HAP-1 (cell line): ENCODE measurements at regions not wholly inside any gene's neighbourhood (a gene's known extent, or its start where the extent isn't known, plus 50 kb on each side); places are given as distances from the start of the nearest gene placed in this dataset.

Source experiments
- DNase-seq, 2 experiments: peaks; one replicate each; pipeline ENCODE4 v3.0.0-alpha.2; 2016 to 2020; ENCODE audit warnings: low spot score in 2 of 2
- H3K27me3 ChIP-seq: fragments of 250-450 bp; sonication (Bioruptor Pico); 2 replicates; pipeline ENCODE4 v1.5.1; 2020; ENCODE audit warnings: low read depth, mild to moderate bottlenecking, moderate library complexity
- H3K36me3 ChIP-seq: fragments of 250-450 bp; sonication (Bioruptor Pico); replicated peaks from 2 replicates; pipeline ENCODE4 v1.5.1; 2020; ENCODE audit warnings: mild to moderate bottlenecking
- H3K4me1 ChIP-seq: fragments of 250-450 bp; sonication (Bioruptor Pico); 2 replicates; pipeline ENCODE4 v1.5.1; 2020; ENCODE audit warnings: mild to moderate bottlenecking
- H3K4me3 ChIP-seq: fragments of 250-450 bp; sonication (Bioruptor Pico); 2 replicates; pipeline ENCODE4 v1.5.1; 2020; ENCODE audit warnings: mild to moderate bottlenecking, moderate library complexity
- H3K9me3 ChIP-seq: fragments of 250-450 bp; sonication (Bioruptor Pico); 2 replicates; pipeline ENCODE4 v1.5.1; 2020; ENCODE audit warnings: mild to moderate bottlenecking, moderate library complexity
- in situ Hi-C: fragments of 300-500 bp; cut with MboI; formaldehyde crosslinking; loops from 3 replicates; pipeline ENCODE4 v1.14.3; 2020; ENCODE audit warnings: low sequenced_read_pairs, inconsistent platforms, mixed read lengths

DNA sequence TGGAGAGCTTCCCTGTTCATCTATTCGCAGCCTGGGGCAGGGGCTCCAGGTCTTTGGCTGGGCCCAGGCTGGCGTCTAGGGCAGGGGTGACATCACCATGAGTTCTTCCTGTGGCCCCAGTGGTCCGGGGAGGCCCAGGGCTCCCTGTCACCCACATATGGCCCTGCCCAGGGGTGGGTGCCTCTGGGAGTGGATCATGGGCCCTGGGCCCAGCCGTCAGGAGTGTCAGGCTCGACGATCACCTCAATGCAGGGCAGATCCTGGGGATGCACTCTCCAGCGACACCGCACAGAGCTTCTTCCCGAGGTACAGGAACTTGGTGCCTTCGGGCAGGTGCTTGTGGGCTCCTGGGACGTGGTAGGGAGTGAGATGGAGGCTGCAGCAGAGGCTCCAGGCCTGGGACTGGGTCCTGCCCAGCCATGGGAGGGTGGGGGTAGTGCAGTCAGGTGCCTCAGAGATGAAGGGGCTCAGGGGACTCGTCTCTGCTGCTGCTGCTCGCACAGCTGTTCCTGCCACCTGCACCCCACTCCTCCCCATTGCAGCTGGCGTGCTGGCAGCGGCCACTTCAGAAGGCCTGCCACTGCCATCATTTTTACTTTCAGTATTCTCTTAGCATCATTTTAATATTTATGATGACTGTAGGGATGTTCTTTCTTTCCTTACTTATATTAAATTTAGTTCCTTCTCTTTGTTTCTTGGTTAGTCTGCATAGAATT is 196.0 kb upstream of the VRK2 start:
- Histone ChIP-seq H3K27me3 (no peaks in the 10 kb centered on the region), H3K9me3 (no peaks in the 10 kb centered on the region), H3K4me1 (no peaks in the 10 kb centered on the region), H3K4me3 (no peak overlapping the region), H3K36me3 (no peaks in the 10 kb centered on the region)
- in situ Hi-C loops, result no loop called here
- no peak for DNase-seq

DNA sequence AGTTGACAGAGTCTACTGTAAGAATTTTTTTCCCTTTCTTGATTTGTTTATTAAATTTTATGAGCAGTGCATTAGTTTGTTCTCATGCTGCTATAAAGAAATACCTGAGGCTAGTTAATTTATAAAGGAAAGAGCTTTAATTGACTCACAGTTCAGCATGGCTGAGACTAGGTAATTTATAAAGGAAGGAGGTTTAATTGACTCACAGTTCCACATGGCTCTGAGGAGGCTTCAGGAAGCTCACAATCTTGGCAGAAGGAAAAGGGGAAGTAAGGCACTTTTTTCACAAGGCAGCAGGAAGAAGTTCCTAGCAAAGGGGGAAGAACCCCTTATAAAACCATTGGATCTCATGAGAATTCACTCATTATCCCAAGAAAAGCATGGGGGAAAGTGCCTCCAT is 191.4 kb upstream of the VRK2 start:
- no peak overlapping the region for H3K4me3 ChIP-seq
- no peaks in the 10 kb centered on the region for H3K4me1 ChIP-seq
- H3K36me3 ChIP-seq, result no peaks in the 10 kb centered on the region
- H3K9me3 ChIP-seq, result no peaks in the 10 kb centered on the region
- H3K27me3 ChIP-seq, result no peaks in the 10 kb centered on the region
- in situ Hi-C loops, result no loop called here
- no peak for DNase-seq

DNA sequence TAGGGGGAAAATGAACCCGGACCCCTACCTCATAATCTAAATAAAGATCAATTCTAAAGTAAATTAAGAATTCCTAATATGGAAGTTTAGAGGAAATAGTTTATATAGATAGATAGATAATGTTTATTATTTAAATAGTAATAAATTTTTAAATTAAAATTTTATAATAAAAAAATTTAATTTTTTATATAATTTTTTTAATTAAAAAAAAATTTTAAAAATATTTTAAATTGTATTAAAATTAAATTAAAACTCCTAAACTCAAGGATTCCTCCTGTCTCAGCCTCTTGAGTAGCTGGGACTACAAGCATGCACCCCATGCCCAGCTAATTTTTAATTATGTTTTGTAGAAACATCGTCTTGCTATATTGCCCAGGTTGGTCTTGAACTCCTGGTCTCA is 186.9 kb upstream of the VRK2 start:
- in situ Hi-C loops, result no loop called here
- no peaks in the 10 kb centered on the region for H3K9me3 ChIP-seq
- peaks cover 19% of the 10 kb centered on the region for H3K4me1 ChIP-seq
- H3K4me3 ChIP-seq, result no peak overlapping the region
- no peaks in the 10 kb centered on the region for H3K27me3 ChIP-seq
- no peak for DNase-seq
- H3K36me3 ChIP-seq, result no peaks in the 10 kb centered on the region

DNA sequence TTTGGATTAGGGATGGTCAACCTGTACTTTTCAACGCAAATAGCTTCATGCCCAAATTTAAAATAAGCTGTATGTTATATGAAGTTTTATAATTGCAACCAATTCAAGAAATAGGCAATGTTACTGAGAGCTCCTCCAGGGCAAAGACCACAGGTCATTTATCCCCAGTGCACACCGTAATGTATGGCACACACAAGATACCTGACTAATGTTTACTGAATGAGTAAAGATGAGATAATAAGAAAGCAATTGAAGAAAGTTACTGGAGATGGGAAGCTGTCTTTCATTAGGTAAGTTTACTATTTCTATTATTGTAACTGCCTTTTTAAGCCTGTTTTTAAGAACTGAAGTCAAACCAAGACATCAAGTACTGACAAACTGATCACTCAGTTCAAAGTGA is 184.5 kb upstream of the VRK2 start:
- H3K36me3 ChIP-seq, result no peaks in the 10 kb centered on the region
- no peaks in the 10 kb centered on the region for H3K27me3 ChIP-seq
- in situ Hi-C loops, result no loop called here
- DNase-seq, result no peak
- H3K4me3 ChIP-seq, result no peak overlapping the region
- H3K9me3 ChIP-seq, result no peaks in the 10 kb centered on the region
- peaks cover 19% of the 10 kb centered on the region for H3K4me1 ChIP-seq

DNA sequence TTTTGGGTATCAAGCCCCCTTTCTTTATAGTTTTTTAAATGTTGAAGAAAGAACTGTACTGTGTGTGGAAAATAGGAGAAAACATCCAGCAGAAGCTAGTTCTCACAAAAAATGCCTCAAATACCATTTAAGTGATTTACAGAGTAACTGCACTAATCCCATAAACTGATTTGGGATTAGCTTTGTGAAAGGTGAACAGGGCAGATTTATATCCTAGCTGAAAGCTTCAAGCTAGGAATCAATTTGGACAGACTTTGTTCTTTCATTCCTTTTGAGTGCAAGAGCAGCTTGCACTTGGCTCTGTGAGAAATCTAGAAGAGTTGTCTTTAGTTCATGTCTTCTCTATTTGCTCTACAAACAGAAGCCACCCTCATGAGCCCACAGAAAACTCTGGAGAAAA is 183.9 kb upstream of the VRK2 start:
- peak in 1 of 2 experiments; percentile 79 for DNase-seq
- H3K36me3 ChIP-seq, result no peaks in the 10 kb centered on the region
- in situ Hi-C loops, result no loop called here
- H3K4me1 ChIP-seq, result peaks cover 19% of the 10 kb centered on the region
- no peak overlapping the region for H3K4me3 ChIP-seq
- H3K27me3 ChIP-seq, result no peaks in the 10 kb centered on the region
- H3K9me3 ChIP-seq, result no peaks in the 10 kb centered on the region

DNA sequence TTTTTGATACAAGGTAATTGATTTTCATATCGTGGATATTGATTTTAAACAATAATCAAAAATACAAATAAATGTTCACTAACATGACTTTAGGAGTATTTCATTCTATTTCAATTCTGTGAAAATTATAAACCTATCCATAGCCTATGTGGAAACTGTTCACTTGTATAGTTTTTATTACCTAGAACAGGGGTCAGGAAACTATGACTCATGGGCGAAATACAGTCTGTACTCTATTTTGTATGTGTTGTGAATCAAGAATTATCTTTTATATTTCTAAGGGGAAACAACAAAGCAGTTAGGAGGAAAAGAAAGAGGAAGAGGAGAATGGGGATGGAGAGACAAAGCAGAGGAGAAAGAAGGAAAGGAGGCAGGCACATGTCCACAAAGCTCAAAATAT is 181.7 kb upstream of the VRK2 start:
- H3K4me3 ChIP-seq, result no peak overlapping the region

DNA sequence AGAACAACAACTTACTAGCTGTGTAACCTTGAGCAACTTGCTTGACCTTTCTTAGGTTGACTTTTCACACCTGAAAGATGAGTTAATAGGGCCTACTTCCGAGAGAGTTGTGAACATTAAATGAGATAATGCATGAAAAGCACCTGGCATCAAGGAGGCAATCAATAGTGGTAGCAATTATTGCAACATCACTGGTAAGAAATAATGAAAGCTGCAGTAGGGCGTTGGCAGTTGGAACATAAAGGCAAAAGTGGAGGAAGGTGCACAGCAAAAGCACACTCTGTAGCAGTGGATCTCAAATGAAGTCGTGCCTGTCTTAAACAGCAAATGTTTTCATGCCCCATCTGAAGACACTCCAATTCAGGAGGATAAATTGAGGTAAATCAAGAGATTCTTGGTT is 178.9 kb upstream of the VRK2 start:
- H3K9me3 ChIP-seq, result no peaks in the 10 kb centered on the region
- H3K27me3 ChIP-seq, result no peaks in the 10 kb centered on the region
- no peaks in the 10 kb centered on the region for H3K36me3 ChIP-seq
- DNase-seq, result no peak
- peaks cover 12% of the 10 kb centered on the region for H3K4me1 ChIP-seq
- H3K4me3 ChIP-seq, result no peak overlapping the region
- in situ Hi-C loops, result no loop called here

More for the DNA sequence above, 181.7 kb upstream of the VRK2 start:
- Histone ChIP-seq H3K4me1 (peaks cover 19% of the 10 kb centered on the region), H3K27me3 (no peaks in the 10 kb centered on the region), H3K9me3 (no peaks in the 10 kb centered on the region), H3K36me3 (no peaks in the 10 kb centered on the region)
- in situ Hi-C loops, result no loop called here
- no peak for DNase-seq

DNA sequence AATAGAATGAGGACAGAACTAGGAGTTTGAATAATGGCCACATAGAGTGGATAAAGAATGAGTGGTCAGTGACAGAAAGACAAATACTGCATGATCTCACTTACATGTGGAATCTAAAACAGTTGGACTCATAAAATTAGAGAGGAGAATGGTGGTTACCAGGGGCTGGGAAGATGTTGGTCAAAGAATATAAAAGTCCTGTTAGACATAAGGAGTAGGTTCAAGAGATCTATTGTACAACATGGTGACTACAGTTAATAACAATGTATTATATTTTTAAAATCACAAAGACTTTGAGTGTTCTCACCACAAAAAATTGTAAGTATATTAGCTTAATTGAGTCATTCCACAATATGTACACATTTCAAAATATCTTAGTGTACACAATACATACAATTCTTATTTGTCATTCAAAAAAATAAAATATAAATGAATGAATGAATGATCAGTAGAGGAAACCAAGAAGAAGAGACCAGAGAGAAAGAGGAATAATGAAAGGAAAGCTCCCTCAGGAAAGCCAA is 177.9 kb upstream of the VRK2 start:
- no peaks in the 10 kb centered on the region for H3K9me3 ChIP-seq
- H3K4me1 ChIP-seq, result peaks cover 3% of the 10 kb centered on the region
- no peaks in the 10 kb centered on the region for H3K36me3 ChIP-seq
- no peaks in the 10 kb centered on the region for H3K27me3 ChIP-seq
- H3K4me3 ChIP-seq, result no peak overlapping the region
- in situ Hi-C loops, result no loop called here
- DNase-seq, result no peak

DNA sequence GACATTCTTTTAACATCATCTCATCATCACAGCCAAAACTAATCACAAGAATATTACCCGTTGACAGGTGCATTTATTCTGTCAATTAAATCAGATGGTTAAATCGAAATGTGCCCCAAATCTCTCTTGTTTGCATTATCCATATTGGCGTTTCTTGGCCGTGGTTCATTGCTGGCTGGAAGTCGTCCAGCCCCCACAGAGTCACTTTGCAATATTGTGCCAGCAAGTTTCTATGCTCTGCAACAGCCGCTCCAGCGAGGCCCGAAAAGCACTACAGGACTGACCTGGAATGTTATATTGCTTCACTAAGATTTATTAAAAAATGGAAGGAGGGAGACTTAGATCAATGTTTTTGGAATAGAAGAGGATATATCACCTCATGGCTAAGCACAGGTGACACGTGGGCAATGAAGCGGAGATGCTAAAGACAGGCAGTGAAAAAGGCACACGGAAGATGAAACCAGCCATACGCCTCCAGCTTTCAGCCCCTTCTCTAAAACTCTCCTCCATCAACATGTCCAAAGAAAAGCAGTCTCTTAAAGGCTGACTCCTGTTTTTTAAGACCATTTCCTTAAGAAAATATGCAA is 176.8 kb upstream of the VRK2 start:
- Histone ChIP-seq H3K27me3 (no peaks in the 10 kb centered on the region), H3K36me3 (no peaks in the 10 kb centered on the region), H3K9me3 (no peaks in the 10 kb centered on the region), H3K4me3 (no peak overlapping the region), H3K4me1 (no peaks in the 10 kb centered on the region)
- in situ Hi-C loops, result no loop called here
- no peak for DNase-seq

DNA sequence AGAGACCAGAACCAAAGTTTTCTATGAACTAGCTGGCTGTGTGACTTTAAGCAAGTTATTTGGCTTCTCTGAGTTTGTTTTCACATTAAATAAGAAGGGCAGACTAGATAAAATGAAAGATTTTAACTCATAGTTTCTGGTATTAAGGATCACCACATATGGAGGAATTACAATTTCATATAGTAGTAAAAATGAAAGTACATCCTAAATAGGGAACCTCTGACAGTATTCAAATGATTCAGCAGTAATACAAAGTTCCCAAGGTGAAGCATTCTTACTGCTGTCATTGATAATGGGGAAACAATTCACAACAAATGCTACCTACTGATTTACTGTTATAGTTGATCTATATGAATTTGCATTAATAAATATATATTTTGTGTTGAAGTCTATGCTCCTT is 170.3 kb upstream of the VRK2 start:
- H3K4me1 ChIP-seq, result peaks cover 12% of the 10 kb centered on the region
- no peak for DNase-seq
- no peaks in the 10 kb centered on the region for H3K9me3 ChIP-seq
- H3K36me3 ChIP-seq, result no peaks in the 10 kb centered on the region
- in situ Hi-C loops, result no loop called here
- H3K27me3 ChIP-seq, result no peaks in the 10 kb centered on the region
- H3K4me3 ChIP-seq, result no peak overlapping the region

DNA sequence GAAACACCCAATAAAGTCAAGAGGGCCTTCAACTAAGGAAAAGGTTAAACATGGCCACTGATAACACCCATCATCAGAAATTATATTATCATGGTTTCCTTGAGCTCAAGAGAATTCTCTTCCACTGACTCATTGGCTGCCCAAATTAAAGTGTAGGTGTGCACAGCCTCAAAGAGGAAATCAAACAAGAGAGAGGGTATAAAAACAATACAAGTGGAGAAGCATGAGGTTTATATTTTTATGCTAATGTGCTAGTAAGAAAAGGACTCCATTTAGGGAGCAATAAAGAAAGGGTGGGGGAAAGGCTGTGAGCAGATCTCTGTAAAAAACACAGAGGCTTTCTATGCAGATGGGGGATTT is 168.8 kb upstream of the VRK2 start:
- peak; percentile 10 to 84 for DNase-seq
- no peaks in the 10 kb centered on the region for H3K27me3 ChIP-seq
- no peak overlapping the region for H3K4me3 ChIP-seq
- peaks cover 27% of the 10 kb centered on the region for H3K4me1 ChIP-seq
- H3K9me3 ChIP-seq, result no peaks in the 10 kb centered on the region
- H3K36me3 ChIP-seq, result no peaks in the 10 kb centered on the region
- in situ Hi-C loops, result no loop called here

DNA sequence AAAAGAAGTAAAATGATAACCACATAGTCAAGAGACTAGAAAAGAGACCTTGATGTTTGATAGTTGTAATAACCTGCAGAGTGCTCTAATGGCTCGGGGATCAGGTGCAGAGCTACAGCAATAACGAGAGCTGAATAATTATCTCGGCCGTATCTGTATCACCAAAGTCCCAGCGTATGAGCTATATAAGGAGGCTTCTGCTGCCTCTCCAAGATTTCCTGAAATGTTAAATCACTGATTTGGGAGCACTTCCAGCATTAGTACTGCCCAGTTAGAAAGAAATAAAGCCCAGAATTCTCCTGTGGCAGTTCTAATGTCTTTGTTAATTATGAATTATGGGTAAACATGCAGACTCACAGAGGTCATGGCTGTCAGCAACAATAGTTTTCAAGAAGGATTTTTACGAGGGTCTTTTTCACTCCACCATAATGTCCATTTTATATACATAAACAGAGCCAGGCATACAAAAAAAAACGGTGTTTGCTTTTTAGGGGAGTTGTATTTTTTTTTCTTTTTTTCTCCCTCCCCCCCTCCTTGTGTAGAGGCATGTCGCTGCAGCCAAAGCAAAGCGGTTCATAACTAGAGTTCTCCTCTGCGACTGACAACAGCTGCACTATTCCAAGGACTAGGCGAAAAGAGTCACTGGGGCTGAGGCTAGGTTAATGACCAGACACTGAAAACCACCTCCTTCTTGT is 168.3 kb upstream of the VRK2 start:
- peaks cover 27% of the 10 kb centered on the region for H3K4me1 ChIP-seq
- H3K4me3 ChIP-seq, result 0 out of 2 replicates have a peak overlapping the region, but pooled peaks have one; percentile 2
- in situ Hi-C loops, result no loop called here
- H3K36me3 ChIP-seq, result no peaks in the 10 kb centered on the region
- no peaks in the 10 kb centered on the region for H3K9me3 ChIP-seq
- peak in 1 of 2 experiments; percentile 44 for DNase-seq
- H3K27me3 ChIP-seq, result no peaks in the 10 kb centered on the region

DNA sequence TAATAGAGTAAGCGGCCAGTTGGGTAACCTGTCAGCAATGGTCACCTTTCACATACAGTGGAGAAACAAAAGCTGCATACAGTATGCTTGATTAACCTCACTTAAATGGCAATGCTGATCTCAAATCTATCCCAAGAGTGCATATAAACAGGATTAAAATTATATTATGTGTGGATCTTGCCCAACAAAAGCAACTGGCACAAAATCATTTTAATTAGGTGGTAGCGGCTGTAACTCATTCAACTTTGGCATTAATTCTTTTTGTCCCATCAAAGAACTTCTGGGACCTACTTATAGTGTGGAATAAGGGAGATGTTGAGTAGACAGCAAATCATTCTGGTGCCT is 167.8 kb upstream of the VRK2 start:
- in situ Hi-C loops, result no loop called here
- Histone ChIP-seq H3K9me3 (no peaks in the 10 kb centered on the region), H3K36me3 (no peaks in the 10 kb centered on the region)

DNA sequence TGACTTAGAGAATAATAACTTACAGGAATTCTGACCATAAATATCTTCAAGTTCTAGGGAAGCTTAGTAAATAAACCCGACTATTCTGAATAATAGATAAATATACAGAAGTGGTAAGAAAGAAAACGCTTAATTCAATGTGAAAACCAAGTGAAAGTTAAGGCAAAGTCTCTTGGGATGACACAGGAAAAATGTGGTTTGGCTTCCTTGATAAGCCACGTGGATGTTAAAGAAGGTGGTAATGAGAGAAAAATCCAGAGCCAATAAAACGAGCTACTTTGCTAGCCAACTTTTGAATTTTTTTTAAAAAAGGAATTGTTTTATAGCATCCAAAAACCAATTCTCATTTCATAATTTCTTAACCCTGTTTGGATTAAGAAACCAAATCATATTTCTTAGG is 166.2 kb upstream of the VRK2 start:
- no peaks in the 10 kb centered on the region for H3K27me3 ChIP-seq
- DNase-seq, result no peak
- no peaks in the 10 kb centered on the region for H3K36me3 ChIP-seq
- H3K9me3 ChIP-seq, result no peaks in the 10 kb centered on the region
- H3K4me1 ChIP-seq, result peaks cover 27% of the 10 kb centered on the region
- in situ Hi-C loops, result no loop called here
- no peak overlapping the region for H3K4me3 ChIP-seq

More for the DNA sequence above, 167.8 kb upstream of the VRK2 start:
- Histone ChIP-seq H3K4me1 (peaks cover 27% of the 10 kb centered on the region), H3K27me3 (no peaks in the 10 kb centered on the region), H3K4me3 (no peak overlapping the region)
- peak in 1 of 2 experiments; percentile 53 for DNase-seq
